Upper lobe of left lung (tissue), 4 donors: ENCODE measurements at regions not wholly inside any gene's neighbourhood (a gene's known extent, or its start where the extent isn't known, plus 50 kb on each side); places are given as distances from the start of the nearest gene placed in this dataset.
"Not testable (repeated sequence)": the region's sequence is repeated elsewhere in the genome, so short reads cannot be mapped to it uniquely, and the experiment has no call there.

Source experiments
- CTCF ChIP-seq, 6 experiments: fragments of 450-650 bp in 4 of 6; fragments of 200-600 bp in 2 of 6; sonication (generic) in 2 of 6; IDR thresholded peaks; one replicate each; pipeline ENCODE4 v1.5.1; 2016 to 2019; ENCODE audit warnings: antibody characterized with exemption in 6 of 6
- POLR2A ChIP-seq, 4 donors: fragments of 450-650 bp; IDR thresholded peaks; one replicate each; pipeline ENCODE4 v1.5.1; 2016 to 2017; ENCODE audit warnings: antibody characterized with exemption in 4 of 4, mild to moderate bottlenecking in 2 of 4
- POLR2AphosphoS5 ChIP-seq, 2 donors: sonication (generic); formaldehyde crosslinking; IDR thresholded peaks; one replicate each; pipeline ENCODE4 v1.5.1; 2017; ENCODE audit warnings: antibody characterized with exemption in 2 of 2

GRCh38 chr7:14971678-14972077, 69.1 kb upstream of the DGKB start:
- TF ChIP-seq CTCF, POLR2A, POLR2AphosphoS5 (IDR thresholded peaks at IDR 0.05): not testable (repeated sequence)
